Body of pancreas (tissue), 4 donors: ENCODE measurements at regions not wholly inside any gene's neighbourhood (a gene's known extent, or its start where the extent isn't known, plus 50 kb on each side); places are given as distances from the start of the nearest gene placed in this dataset.

ENCODE experiments used
- ATAC-seq: fragments of 150-250 bp; one replicate; pipeline ENCODE4 v1.9.1; 2016
- DNase-seq, 4 donors: peaks; one replicate each; pipeline ENCODE4 v3.0.0-alpha.2; 2019
- H3K27ac ChIP-seq, 4 donors: fragments of 200-600 bp; sonication (generic); 1 replicate in 3 of 4; 2 replicates in 1 of 4; pipeline versions ENCODE4 v1.5.1 to v1.6.1; 2016 to 2019; ENCODE audit warnings: mild to moderate bottlenecking in 1 of 4, mixed read lengths in 1 of 4, moderate library complexity in 1 of 4
- H3K27me3 ChIP-seq, 2 donors: fragments of 200-600 bp; sonication (generic); one replicate each; pipeline ENCODE4 v1.6.0; 2016; ENCODE audit warnings: mild to moderate bottlenecking in 1 of 2
- H3K36me3 ChIP-seq, 2 donors: fragments of 200-600 bp; sonication (generic); replicated peaks in 1 of 2; 2 replicates each; pipeline ENCODE4 v1.5.1; 2016; ENCODE audit warnings: low read depth in 2 of 2; ENCODE audit not compliant: insufficient read depth in 1 of 2
- H3K4me1 ChIP-seq: fragments of 200-600 bp; sonication (generic); one replicate; pipeline ENCODE4 v1.6.0; 2016
- H3K4me3 ChIP-seq, 2 donors: fragments of 200-600 bp; sonication (generic); 1 replicate in 1 of 2; 2 replicates in 1 of 2; pipeline ENCODE4 v1.5.1; 2016 to 2019
- H3K9me3 ChIP-seq, 3 donors: fragments of 200-600 bp; sonication (generic); 1 replicate in 2 of 3; 2 replicates in 1 of 3; pipeline ENCODE4 v1.5.1; 2016
- CTCF ChIP-seq, 7 experiments: fragments of 450-650 bp in 4 of 7; fragments of 200-600 bp in 3 of 7; sonication (generic) in 3 of 7; IDR thresholded peaks; one replicate each; pipeline ENCODE4 v1.5.1; 2016 to 2019; ENCODE audit warnings: antibody characterized with exemption in 7 of 7
- POLR2A ChIP-seq, 3 donors: fragments of 450-650 bp; IDR thresholded peaks; one replicate each; pipeline ENCODE4 v1.6.1; 2016; ENCODE audit warnings: antibody characterized with exemption in 3 of 3, mild to moderate bottlenecking in 2 of 3
- WGBS, 2 donors: methylation state at CpG; one replicate each; pipeline ENCODE4 v1.1.5; 2017; 5-methylcytosine and 5-hydroxymethylcytosine counted together
- intact Hi-C: fragments of 100-400 bp; cut with DNase I; formaldehyde crosslinking; loops from one replicate; pipeline ENCODE4 v1.15.1; 2023

DNA sequence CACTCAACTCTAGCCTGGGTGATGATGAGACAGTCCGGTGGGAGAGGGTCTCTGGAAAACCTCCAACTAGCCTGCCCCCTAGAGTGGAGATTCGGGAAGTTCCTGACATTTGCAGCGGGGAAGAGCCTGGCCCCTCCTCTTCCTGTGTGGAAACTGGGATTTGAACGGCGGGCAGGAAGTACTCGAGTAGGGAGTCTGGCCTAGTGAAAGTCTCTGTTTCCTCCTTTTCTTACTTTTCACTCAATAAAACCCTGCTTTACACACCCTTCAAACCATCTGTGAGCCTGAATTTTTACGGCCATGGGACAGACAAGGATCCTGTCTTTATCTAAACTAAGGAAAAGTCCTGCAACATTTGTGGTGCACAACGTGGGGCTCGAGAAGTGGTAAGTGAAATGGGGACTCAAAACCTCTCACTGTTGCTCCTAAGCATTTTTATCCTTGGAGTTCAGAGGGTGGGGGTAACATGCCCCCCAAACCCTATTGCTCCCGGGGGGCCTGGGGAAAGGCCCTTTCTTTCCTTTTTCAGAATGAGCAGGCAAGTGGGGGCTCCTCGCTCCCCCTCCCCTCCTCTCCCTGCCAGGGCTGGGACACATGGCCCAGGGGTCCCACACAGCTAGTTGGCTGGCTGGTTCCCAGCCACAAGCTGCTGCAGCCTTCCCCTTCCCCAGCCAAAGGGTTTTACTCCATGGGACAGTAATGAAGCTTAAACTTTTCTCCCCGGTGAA lies 224.7 kb upstream of the GBE1 start:
- Histone ChIP-seq H3K4me3 (no peak overlapping the region), H3K4me1 (no peaks in the 10 kb centered on the region), H3K36me3 (no peaks in the 10 kb centered on the region), H3K27ac (no peak overlapping the region), H3K27me3 (no peaks in the 10 kb centered on the region), H3K9me3 (no peaks in the 10 kb centered on the region)
- DNase-seq = no peak
- 80 to 86% methylated on average over 11 to 12 of the region's 12 CpGs for WGBS, 2 donors
- ATAC-seq = no peak
- TF ChIP-seq POLR2A (IDR thresholded peaks at IDR 0.05) (no peak), CTCF (IDR thresholded peaks at IDR 0.05) (no peak)
- intact Hi-C loops = no loop called here

DNA sequence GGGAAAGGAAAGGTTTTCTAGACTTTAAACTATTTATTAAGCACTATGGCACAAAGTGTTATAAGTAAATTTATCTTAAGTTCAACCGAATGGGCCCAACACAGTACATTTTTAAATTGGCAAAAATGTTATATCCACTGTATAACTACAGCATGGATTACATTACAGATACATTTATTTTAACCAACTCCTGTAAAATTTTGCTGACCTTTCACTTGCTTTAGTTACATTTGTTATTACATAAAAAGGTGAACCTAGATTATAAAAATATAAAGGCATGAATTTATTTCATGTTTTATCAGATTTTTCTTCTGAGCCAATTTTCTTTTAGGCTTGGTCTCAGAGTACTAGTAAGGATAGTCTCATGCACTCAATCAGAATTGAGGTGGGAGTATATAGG lies 221.9 kb upstream of the GBE1 start:
- ATAC-seq (no peak), DNase-seq (no peak)
- H3K9me3 ChIP-seq = no peaks in the 10 kb centered on the region
- no peaks in the 10 kb centered on the region for H3K36me3 ChIP-seq
- H3K4me1 ChIP-seq = no peaks in the 10 kb centered on the region
- no peak for TF ChIP-seq POLR2A (IDR thresholded peaks at IDR 0.05)
- TF ChIP-seq CTCF (IDR thresholded peaks at IDR 0.05) = no peak
- 74 to 75% methylated on average over 1 of the region's 1 CpG for WGBS, 2 donors
- no peak overlapping the region for H3K27ac ChIP-seq
- intact Hi-C loops = no loop called here
- no peak overlapping the region for H3K4me3 ChIP-seq
- H3K27me3 ChIP-seq = no peaks in the 10 kb centered on the region

DNA sequence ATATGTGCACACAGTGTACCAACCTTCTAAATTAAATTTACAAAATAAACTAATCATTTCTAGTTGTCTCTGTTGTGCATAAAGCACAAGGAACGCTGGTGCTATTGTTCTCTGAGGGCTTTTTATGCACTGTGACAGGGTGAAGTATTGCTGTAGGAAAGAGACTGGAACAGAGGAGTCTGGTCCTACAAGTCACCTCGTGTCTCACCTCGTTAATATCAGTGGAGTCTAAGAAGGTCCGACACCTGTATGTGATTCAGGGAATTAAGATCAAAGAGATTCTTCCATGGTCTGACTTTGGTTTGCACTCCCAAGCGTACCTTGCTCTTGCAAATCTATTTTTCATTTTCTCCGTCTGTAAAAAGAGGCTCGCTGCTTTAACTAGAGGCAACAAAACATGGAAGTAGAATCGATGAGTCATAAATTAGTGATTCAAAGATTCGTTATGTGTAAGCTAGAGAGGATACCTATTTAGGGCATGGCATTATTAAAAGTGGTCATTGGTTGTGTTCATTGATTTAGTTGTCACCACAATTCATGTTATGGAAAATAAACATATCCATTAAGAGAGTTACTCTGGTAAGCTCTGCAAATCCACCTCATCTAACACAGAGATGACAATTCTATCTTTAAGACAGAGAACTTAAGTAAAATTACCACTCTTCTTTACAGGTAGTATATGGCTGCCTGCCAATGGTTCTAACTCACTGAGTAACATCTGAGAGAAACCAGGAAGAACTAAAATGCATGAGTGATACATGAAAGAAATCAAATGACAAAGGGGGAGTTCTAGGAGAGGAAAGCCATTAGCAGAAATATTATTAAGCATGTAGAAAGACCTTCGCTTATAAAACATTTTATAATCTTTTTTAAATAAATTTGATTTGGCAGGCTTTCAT lies 219.4 kb upstream of the GBE1 start:
- no peak overlapping the region for H3K27ac ChIP-seq
- no peaks in the 10 kb centered on the region for H3K27me3 ChIP-seq
- DNase-seq (no peak), ATAC-seq (no peak)
- H3K4me1 ChIP-seq = no peaks in the 10 kb centered on the region
- no peak overlapping the region for H3K4me3 ChIP-seq
- no peaks in the 10 kb centered on the region for H3K9me3 ChIP-seq
- 66 to 67% methylated on average over 10 of the region's 10 CpGs for WGBS, 2 donors
- intact Hi-C loops = no loop called here
- no peak for TF ChIP-seq POLR2A (IDR thresholded peaks at IDR 0.05)
- no peak for TF ChIP-seq CTCF (IDR thresholded peaks at IDR 0.05)
- no peaks in the 10 kb centered on the region for H3K36me3 ChIP-seq

- H3K36me3 ChIP-seq = no peaks in the 10 kb centered on the region
Measured at GRCh38 chr3:81974751-81975150, 213.3 kb upstream of the GBE1 start.

More at GRCh38 chr3:81974751-81975150, 213.3 kb upstream of the GBE1 start:
- no peak for DNase-seq
- Histone ChIP-seq H3K27me3 (no peaks in the 10 kb centered on the region), H3K27ac (no peak overlapping the region), H3K9me3 (no peaks in the 10 kb centered on the region), H3K4me1 (no peaks in the 10 kb centered on the region), H3K4me3 (no peak overlapping the region)
- TF ChIP-seq CTCF (IDR thresholded peaks at IDR 0.05) = no peak
- TF ChIP-seq POLR2A (IDR thresholded peaks at IDR 0.05) = no peak
- no peak for ATAC-seq
- intact Hi-C loops = no loop called here
- WGBS, 2 donors = 22 to 25% methylated on average over 2 of the region's 2 CpGs
